HEK293 (cell line): ENCODE measurements at regions not wholly inside any gene's neighbourhood (a gene's known extent, or its start where the extent isn't known, plus 50 kb on each side); places are given as distances from the start of the nearest gene placed in this dataset.

ENCODE experiments used
- CTCF ChIA-PET: fragments of 350-600 bp; formaldehyde crosslinking; extraction: SDS; loops from one replicate; lab custom pipeline; 2021; ENCODE audit warnings: antibody characterized with exemption; lab: Yijun Ruan, JAX
- POLR2A ChIA-PET: fragments of 300-600 bp; formaldehyde crosslinking; extraction: SDS; loops from one replicate; lab custom pipeline; 2020; ENCODE audit warnings: antibody characterized with exemption, inconsistent platforms; lab: Yijun Ruan, JAX
- H3K27ac ChIP-seq: fragments of 200-500 bp; sonication (Bioruptor generic); 2 replicates; pipeline ENCODE4 v1.5.1; 2014; ENCODE audit warnings: low read depth, low read length, control low read depth, inconsistent platforms; ENCODE audit errors: extremely low read depth
- H3K36me3 ChIP-seq, 2 experiments: fragments of 200-500 bp in 1 of 2; sonication (Bioruptor generic) in 1 of 2; 1 replicate in 1 of 2; 2 replicates in 1 of 2; pipeline ENCODE4 v1.5.1; 2014 to 2017; ENCODE audit warnings: inconsistent platforms in 2 of 2, low read length in 2 of 2; ENCODE audit not compliant: control insufficient read depth in 2 of 2, insufficient read depth in 1 of 2
- H3K4me1 ChIP-seq: fragments of 200-500 bp; sonication (Bioruptor generic); 2 replicates; pipeline ENCODE4 v1.5.1; 2014; ENCODE audit warnings: mild to moderate bottlenecking, low read length, inconsistent platforms; ENCODE audit not compliant: control insufficient read depth, insufficient read depth
- H3K4me3 ChIP-seq: 2 replicates; pipeline ENCODE4 v1.5.1; 2011; ENCODE audit warnings: low read depth, mild to moderate bottlenecking, control low read depth, low read length, moderate library complexity
- H3K9me3 ChIP-seq: fragments of 200-500 bp; sonication (Bioruptor generic); 2 replicates; pipeline ENCODE4 v1.5.1; 2014; ENCODE audit warnings: low read depth, low read length, inconsistent platforms; ENCODE audit not compliant: control insufficient read depth, insufficient read depth
- HOXC10 ChIP-seq: sonication (generic); formaldehyde crosslinking; IDR thresholded peaks from 2 replicates; pipeline ENCODE4 v1.8.1; 2023; ENCODE audit warnings: mild to moderate bottlenecking, missing genetic modification reagents
- ZNF24 ChIP-seq: fragments of 450-650 bp; formaldehyde crosslinking; IDR thresholded peaks from 2 replicates; pipeline ENCODE4 v1.5.1; 2016; ENCODE audit warnings: missing biosample characterization, missing genetic modification characterization
- ZNF335 ChIP-seq: fragments of 450-650 bp; formaldehyde crosslinking; conservative IDR thresholded peaks from 2 replicates; pipeline ENCODE4 v1.5.1; 2016; ENCODE audit warnings: missing biosample characterization, missing genetic modification characterization
- ZNF350 ChIP-seq: fragments of 450-650 bp; formaldehyde crosslinking; IDR thresholded peaks from 2 replicates; pipeline ENCODE4 v1.5.0; 2017; ENCODE audit warnings: missing biosample characterization, mild to moderate bottlenecking, missing genetic modification characterization
- ZNF394 ChIP-seq: fragments of 450-650 bp; formaldehyde crosslinking; IDR thresholded peaks from 2 replicates; pipeline ENCODE4 v1.5.1; 2016; ENCODE audit warnings: missing biosample characterization, missing genetic modification characterization, mild to moderate bottlenecking, moderate library complexity, borderline replicate concordance
- ZNF404 ChIP-seq: fragments of 450-650 bp; formaldehyde crosslinking; IDR thresholded peaks from 2 replicates; pipeline ENCODE4 v1.5.1; 2017; ENCODE audit warnings: missing biosample characterization, missing genetic modification characterization
- ZNF558 ChIP-seq: fragments of 450-650 bp; formaldehyde crosslinking; IDR thresholded peaks from 2 replicates; pipeline ENCODE4 v1.5.1; 2016; ENCODE audit warnings: missing biosample characterization, missing genetic modification characterization
- ZNF560 ChIP-seq: fragments of 450-650 bp; formaldehyde crosslinking; IDR thresholded peaks from 2 replicates; pipeline ENCODE4 v1.5.1; 2017; ENCODE audit warnings: missing biosample characterization, missing genetic modification characterization, borderline replicate concordance
- ZNF600 ChIP-seq: fragments of 450-650 bp; formaldehyde crosslinking; IDR thresholded peaks from 2 replicates; pipeline ENCODE4 v1.5.1; 2016; ENCODE audit warnings: missing biosample characterization, missing genetic modification characterization
- ZNF623 ChIP-seq: fragments of 450-650 bp; formaldehyde crosslinking; IDR thresholded peaks from 2 replicates; pipeline ENCODE4 v1.5.1; 2016; ENCODE audit warnings: missing biosample characterization, missing genetic modification characterization
- ZNF747 ChIP-seq: fragments of 450-650 bp; formaldehyde crosslinking; IDR thresholded peaks from 2 replicates; pipeline ENCODE4 v1.5.1; 2016; ENCODE audit warnings: missing biosample characterization, missing genetic modification characterization
- ZNF777 ChIP-seq: fragments of 450-650 bp; formaldehyde crosslinking; IDR thresholded peaks from 2 replicates; pipeline ENCODE4 v1.5.1; 2017; ENCODE audit warnings: missing biosample characterization, missing genetic modification characterization, borderline replicate concordance
- ZSCAN23 ChIP-seq: fragments of 450-650 bp; formaldehyde crosslinking; IDR thresholded peaks from 2 replicates; pipeline ENCODE4 v1.5.1; 2016; ENCODE audit warnings: missing biosample characterization, missing genetic modification characterization
- ZXDB ChIP-seq: fragments of 450-650 bp; formaldehyde crosslinking; IDR thresholded peaks from 2 replicates; pipeline ENCODE4 v1.5.1; 2016; ENCODE audit warnings: missing biosample characterization, missing genetic modification characterization
- TF ChIP-seq, protein P1 (sequence below): fragments of 450-650 bp; formaldehyde crosslinking; IDR thresholded peaks from 2 replicates; pipeline ENCODE4 v1.5.1; 2016; ENCODE audit warnings: missing biosample characterization, missing genetic modification characterization
- TF ChIP-seq, protein P2 (sequence below): fragments of 450-650 bp; formaldehyde crosslinking; IDR thresholded peaks from 2 replicates; pipeline ENCODE4 v1.5.1; 2016; ENCODE audit warnings: missing biosample characterization, missing genetic modification characterization
- TF ChIP-seq, protein P3 (sequence below): fragments of 450-650 bp; formaldehyde crosslinking; IDR thresholded peaks from 2 replicates; pipeline ENCODE4 v1.5.1; 2016; ENCODE audit warnings: missing biosample characterization, missing genetic modification characterization
- TF ChIP-seq, protein P4 (sequence below): fragments of 450-650 bp; formaldehyde crosslinking; IDR thresholded peaks from 2 replicates; pipeline ENCODE4 v1.5.1; 2017; ENCODE audit warnings: missing biosample characterization, missing genetic modification characterization
- TF ChIP-seq, protein P5 (sequence below): fragments of 450-650 bp; formaldehyde crosslinking; conservative IDR thresholded peaks from 2 replicates; pipeline ENCODE4 v1.5.1; 2016; ENCODE audit warnings: low read depth, missing biosample characterization, missing genetic modification characterization

DNA sequence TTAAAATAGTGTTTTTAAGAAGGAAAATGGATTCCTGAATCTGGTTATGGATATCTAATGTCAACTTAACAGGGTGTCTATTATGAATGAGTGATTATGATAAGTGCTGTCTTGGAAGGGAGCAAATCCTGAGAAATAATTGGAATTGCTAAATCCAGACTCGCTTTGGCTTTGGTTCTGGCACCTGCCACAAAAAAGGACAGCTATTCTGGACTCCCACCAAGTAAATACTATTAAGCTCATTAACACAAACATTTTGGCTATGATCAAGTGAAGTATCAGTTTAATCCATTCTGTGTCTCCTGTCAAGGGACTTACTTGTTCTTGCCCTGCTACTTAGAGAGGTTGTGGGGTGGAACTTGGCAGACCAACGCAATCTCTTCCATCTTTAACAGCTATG is 403.7 kb downstream of the CENPC start (continued):
- no peak for TF ChIP-seq ZSCAN23 (tag by site-specific recombination)
- no peak for TF ChIP-seq ZXDB (tag by site-specific recombination)
- no peak for TF ChIP-seq ZNF335 (tag by site-specific recombination)

DNA sequence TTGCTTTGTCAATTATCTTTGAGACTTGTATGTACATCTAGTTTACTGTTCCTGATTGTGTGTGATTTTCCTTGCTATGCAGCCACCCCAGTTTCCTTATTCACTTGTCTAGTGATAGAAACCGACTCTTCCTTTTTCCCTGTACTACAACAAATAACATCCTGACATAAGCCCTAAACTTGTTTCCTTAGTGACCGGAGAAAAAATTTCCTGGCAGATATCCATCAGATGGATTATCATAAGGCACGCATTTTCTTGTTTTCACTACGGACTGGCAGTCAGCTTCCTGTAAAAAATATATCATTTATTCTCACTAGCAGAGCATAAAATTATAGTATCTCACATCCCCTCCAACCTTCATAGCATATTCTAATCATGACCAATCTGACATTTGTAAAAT is 410.7 kb downstream of the CENPC start:
- no peaks in the 10 kb centered on the region for H3K36me3 ChIP-seq
- no peak overlapping the region for H3K4me3 ChIP-seq
- ChIA-PET POLR2A (no interaction called here), CTCF (no interaction called here)
- no peaks in the 10 kb centered on the region for H3K9me3 ChIP-seq
- H3K4me1 ChIP-seq, result no peaks in the 10 kb centered on the region
- TF ChIP-seq ZNF24 (tag by site-specific recombination) (no peak), ZNF558 (tag by site-specific recombination) (no peak), ZNF747 (tag by site-specific recombination) (no peak), ZNF623 (no peak), ZNF394 (tag by site-specific recombination) (no peak), ZNF777 (tag by site-specific recombination) (no peak), ZNF404 (tag by site-specific recombination) (no peak)
- TF ChIP-seq, protein P1, sequence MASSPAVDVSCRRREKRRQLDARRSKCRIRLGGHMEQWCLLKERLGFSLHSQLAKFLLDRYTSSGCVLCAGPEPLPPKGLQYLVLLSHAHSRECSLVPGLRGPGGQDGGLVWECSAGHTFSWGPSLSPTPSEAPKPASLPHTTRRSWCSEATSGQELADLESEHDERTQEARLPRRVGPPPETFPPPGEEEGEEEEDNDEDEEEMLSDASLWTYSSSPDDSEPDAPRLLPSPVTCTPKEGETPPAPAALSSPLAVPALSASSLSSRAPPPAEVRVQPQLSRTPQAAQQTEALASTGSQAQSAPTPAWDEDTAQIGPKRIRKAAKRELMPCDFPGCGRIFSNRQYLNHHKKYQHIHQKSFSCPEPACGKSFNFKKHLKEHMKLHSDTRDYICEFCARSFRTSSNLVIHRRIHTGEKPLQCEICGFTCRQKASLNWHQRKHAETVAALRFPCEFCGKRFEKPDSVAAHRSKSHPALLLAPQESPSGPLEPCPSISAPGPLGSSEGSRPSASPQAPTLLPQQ, result no peak
- TF ChIP-seq, protein P2, sequence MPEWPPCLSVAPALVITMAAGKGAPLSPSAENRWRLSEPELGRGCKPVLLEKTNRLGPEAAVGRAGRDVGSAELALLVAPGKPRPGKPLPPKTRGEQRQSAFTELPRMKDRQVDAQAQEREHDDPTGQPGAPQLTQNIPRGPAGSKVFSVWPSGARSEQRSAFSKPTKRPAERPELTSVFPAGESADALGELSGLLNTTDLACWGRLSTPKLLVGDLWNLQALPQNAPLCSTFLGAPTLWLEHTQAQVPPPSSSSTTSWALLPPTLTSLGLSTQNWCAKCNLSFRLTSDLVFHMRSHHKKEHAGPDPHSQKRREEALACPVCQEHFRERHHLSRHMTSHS, result no peak
- H3K27ac ChIP-seq, result no peak overlapping the region

DNA sequence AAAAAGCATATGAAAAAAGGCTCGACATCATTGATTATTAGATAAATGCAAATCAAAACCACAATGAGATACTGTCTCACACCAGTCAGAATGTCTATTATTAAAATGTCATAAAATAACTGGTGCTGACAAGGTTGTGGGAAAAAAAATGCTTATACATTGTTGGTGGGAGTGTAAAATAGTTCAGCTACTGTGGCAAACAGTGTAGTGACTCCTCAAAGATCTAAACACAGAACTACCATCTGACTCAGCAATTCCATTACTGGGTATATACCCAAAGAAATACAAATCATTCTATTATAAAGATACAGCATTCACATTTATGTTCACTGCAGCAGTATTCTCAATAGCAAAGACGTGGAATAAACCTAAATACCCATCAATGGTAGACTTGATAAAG is 412.1 kb downstream of the CENPC start:
- ChIA-PET POLR2A (no interaction called here), CTCF (no interaction called here)
- TF ChIP-seq ZNF600 (tag by site-specific recombination), result no peak
- Histone ChIP-seq H3K4me3 (no peak overlapping the region), H3K27ac (no peak overlapping the region), H3K36me3 (no peaks in the 10 kb centered on the region), H3K9me3 (no peaks in the 10 kb centered on the region), H3K4me1 (no peaks in the 10 kb centered on the region)

DNA sequence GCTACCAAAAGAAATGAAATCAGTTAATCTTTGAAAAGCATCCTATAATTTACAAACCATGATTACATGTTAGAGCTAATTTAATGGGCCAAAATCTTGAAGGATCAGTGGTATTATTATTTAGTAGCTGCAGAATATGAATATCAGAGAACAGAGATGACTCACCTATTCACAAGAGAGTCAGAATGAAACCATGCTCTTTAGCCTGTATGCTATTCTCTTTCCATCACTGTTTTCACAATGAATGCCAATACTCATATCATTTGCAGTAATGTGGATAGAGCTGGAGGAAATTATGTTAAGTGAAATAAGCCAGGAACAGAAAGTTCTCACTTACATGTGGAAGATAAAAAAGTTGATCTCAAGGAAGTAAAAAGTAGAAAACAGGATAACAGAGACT is 414.1 kb downstream of the CENPC start:
- Histone ChIP-seq H3K9me3 (no peaks in the 10 kb centered on the region), H3K36me3 (no peaks in the 10 kb centered on the region), H3K4me1 (no peaks in the 10 kb centered on the region), H3K4me3 (no peak overlapping the region), H3K27ac (no peak overlapping the region)
- ChIA-PET CTCF (no interaction called here), POLR2A (no interaction called here)
- TF ChIP-seq, protein P3, sequence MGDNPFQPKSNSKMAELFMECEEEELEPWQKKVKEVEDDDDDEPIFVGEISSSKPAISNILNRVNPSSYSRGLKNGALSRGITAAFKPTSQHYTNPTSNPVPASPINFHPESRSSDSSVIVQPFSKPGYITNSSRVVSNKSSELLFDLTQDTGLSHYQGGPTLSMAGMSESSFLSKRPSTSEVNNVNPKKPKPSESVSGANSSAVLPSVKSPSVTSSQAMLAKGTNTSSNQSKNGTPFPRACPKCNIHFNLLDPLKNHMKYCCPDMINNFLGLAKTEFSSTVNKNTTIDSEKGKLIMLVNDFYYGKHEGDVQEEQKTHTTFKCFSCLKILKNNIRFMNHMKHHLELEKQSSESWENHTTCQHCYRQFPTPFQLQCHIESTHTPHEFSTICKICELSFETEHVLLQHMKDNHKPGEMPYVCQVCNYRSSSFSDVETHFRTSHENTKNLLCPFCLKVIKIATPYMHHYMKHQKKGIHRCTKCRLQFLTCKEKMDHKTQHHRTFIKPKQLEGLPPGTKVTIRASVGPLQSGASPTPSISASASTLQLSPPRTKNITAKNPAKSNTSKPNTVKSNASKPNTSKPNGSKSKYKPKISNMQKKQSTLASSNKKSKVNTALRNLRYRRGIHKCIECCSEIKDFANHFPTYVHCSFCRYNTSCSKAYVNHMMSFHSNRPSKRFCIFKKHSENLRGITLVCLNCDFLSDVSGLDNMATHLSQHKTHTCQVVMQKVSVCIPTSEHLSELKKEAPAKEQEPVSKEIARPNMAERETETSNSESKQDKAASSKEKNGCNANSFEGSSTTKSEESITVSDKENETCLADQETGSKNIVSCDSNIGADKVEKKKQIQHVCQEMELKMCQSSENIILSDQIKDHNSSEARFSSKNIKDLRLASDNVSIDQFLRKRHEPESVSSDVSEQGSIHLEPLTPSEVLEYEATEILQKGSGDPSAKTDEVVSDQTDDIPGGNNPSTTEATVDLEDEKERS (tag by site-specific recombination), result no peak
- TF ChIP-seq, protein P4, sequence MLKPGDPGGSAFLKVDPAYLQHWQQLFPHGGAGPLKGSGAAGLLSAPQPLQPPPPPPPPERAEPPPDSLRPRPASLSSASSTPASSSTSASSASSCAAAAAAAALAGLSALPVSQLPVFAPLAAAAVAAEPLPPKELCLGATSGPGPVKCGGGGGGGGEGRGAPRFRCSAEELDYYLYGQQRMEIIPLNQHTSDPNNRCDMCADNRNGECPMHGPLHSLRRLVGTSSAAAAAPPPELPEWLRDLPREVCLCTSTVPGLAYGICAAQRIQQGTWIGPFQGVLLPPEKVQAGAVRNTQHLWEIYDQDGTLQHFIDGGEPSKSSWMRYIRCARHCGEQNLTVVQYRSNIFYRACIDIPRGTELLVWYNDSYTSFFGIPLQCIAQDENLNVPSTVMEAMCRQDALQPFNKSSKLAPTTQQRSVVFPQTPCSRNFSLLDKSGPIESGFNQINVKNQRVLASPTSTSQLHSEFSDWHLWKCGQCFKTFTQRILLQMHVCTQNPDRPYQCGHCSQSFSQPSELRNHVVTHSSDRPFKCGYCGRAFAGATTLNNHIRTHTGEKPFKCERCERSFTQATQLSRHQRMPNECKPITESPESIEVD (tag by site-specific recombination), result no peak
- no peak for TF ChIP-seq ZNF350 (tag by site-specific recombination)
- no peak for TF ChIP-seq ZNF560 (tag by site-specific recombination)
- no peak for TF ChIP-seq HOXC10 (CRISPR knock-in tag)
- TF ChIP-seq, protein P1, result no peak
- TF ChIP-seq, protein P5, sequence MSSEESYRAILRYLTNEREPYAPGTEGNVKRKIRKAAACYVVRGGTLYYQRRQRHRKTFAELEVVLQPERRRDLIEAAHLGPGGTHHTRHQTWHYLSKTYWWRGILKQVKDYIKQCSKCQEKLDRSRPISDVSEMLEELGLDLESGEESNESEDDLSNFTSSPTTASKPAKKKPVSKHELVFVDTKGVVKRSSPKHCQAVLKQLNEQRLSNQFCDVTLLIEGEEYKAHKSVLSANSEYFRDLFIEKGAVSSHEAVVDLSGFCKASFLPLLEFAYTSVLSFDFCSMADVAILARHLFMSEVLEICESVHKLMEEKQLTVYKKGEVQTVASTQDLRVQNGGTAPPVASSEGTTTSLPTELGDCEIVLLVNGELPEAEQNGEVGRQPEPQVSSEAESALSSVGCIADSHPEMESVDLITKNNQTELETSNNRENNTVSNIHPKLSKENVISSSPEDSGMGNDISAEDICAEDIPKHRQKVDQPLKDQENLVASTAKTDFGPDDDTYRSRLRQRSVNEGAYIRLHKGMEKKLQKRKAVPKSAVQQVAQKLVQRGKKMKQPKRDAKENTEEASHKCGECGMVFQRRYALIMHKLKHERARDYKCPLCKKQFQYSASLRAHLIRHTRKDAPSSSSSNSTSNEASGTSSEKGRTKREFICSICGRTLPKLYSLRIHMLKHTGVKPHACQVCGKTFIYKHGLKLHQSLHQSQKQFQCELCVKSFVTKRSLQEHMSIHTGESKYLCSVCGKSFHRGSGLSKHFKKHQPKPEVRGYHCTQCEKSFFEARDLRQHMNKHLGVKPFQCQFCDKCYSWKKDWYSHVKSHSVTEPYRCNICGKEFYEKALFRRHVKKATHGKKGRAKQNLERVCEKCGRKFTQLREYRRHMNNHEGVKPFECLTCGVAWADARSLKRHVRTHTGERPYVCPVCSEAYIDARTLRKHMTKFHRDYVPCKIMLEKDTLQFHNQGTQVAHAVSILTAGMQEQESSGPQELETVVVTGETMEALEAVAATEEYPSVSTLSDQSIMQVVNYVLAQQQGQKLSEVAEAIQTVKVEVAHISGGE, result no peak
